HG02938 (cell line): ENCODE measurements at regions not wholly inside any gene's neighbourhood (a gene's known extent, or its start where the extent isn't known, plus 50 kb on each side); places are given as distances from the start of the nearest gene placed in this dataset.

Experiments used
- ATAC-seq: cut with Tn5 transposase; IDR thresholded peaks from one replicate; pipeline ENCODE4 v1.9.1; 2021; ENCODE audit warnings: mild to moderate bottlenecking, moderate library complexity; ENCODE audit not compliant: unreplicated experiment

DNA sequence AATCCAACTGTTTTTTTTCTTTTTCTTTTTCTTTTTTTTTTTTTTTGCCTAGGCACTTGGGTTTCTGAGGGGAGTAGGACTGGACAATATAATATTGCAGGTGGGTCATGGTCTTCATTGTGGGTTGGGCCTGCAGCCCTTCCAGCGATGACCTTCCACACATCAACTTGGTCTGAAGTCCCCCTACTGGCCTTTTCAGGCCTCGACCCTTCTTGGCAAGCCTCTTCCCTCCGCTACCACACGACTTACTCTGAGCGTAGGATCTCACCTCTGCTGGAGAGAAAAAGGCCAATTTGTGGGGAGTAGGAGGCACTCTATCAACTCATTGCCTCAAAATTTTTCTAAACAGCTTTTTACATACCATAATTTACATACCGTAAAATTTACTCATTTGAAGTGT lies 51.1 kb upstream of the GRIK3 start:
- ATAC-seq, result no peak

DNA sequence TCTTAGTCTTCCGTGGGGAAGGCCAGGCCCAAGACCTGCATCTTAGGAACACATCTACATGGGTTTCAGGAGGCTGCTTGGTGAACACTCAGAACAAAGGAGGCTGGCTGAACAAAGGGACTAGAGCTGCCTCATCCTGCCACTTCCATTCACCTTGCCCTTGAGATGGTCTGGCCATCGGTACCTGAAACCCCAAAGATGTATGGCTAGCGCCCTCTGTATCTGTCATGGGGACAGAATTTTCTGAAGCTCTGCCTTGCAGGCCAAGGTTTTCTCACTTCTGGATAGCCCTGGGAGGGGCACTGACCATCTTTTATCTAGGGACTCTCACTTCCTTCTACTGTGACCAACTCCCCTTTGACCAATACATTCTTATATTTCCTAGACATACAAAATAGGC lies 55.4 kb upstream of the GRIK3 start:
- no peak for ATAC-seq

DNA sequence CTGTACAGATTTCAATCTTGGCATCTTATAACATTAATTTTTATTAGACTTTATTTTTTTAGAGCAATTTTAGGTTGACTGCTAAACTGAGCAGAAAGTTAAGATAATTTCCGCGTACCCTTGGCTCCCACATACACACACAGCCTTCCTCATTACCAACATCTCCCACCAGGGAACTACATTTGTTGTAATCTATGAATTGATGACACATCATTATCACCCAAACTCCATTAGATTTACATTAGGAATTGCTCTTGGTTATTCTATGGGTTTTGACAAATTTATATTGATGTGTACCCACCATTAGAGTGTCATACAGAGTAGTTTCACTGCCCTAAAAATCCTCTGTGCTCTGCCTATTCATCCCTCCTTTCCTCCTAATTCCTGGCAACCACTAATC lies 56.4 kb upstream of the GRIK3 start:
- no peak for ATAC-seq

DNA sequence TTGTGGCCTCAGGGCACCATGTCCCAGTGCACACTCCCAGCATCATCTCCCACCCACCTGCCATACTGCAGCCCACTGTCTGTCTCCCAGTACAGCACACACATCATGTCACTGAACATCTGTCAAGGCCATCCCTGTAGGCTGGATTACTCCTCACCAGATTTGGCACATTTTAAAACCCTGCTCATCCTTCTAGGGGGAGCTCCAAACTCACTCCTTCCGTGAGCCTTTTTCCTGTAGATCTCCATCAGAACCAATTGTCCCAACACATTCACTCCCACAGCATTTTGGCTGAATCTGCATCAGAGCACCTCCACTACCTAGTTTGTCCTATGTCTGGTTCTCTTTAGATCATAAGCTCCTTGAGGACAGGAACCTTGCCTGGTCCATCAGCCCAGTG lies 58.6 kb upstream of the GRIK3 start:
- no peak for ATAC-seq

DNA sequence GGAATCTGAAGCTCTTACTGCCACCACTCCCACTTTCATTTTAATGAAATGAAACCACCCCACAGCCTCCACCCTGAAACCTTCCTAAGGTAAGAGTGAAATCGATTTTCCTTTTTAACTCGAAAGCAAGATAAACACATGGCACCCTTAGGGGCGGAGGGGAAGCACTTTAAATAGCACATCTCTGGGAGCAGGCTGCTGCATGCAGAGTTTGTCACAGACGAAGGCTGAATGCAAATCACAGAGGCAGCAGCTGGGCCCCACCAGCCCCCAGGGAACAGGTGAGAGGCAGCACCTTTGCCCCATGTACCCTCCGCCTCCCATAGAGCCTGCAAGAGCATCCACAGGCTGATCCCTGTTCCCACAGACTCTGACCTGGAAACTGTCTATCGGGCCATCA lies 60.0 kb upstream of the GRIK3 start:
- ATAC-seq, result no peak

DNA sequence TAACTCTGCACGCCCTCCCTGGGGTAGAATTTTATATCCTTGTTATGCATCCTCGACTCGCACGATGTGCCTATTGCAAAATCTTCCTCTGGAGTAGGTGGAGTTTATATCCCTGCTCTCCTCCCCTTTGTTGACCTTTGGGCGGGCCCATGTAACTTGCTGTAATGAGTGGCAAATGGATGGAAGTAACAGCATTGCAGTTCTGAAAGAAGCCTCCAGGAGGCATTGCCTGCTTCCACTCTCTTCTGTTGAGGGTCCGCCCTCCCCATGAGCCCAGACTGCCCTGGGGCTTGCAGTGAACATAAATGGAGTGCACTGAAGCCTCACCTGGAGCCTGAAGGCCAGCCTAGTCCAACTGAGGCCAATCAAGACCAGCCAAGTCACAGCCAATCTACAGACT lies 62.2 kb upstream of the GRIK3 start:
- ATAC-seq, result no peak

DNA sequence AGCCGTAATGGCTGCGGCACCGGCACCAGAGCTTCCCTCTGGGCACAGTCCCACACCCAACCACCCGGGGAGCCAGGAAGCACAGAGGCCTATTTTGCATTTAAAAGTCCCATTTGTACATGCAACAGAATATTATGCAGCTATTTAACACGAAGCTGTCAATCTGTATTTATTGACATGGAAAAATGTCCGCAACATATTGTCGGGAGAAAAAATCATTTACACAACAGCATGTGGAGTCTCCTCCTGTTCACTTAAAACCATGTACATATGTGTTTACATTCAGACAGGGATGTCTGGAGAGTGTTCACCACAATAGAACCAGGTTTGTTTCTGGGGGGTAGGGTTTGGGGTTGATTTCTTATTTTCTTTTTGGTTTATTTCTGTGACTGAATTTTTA lies 63.4 kb upstream of the GRIK3 start:
- ATAC-seq, result no peak

DNA sequence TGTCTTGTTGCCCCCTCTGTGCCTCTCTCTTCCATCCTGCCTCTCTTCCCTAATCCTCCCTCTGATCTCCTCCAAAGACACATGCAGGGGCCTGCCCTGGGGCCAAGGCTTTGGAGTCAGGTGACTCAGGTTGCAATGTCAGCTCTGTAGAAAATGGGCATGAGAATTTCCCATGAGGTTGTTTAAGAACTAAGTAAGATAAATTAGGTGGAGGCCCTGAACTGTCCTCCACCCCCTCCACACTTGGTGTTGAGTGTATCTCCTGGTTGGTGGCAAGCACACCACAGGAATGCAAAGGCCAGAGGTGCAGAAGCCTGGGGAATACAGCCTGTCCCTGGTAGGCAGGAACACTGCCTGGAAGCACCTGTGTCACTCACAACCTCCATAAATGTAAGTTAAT lies 63.9 kb upstream of the GRIK3 start:
- no peak for ATAC-seq

DNA sequence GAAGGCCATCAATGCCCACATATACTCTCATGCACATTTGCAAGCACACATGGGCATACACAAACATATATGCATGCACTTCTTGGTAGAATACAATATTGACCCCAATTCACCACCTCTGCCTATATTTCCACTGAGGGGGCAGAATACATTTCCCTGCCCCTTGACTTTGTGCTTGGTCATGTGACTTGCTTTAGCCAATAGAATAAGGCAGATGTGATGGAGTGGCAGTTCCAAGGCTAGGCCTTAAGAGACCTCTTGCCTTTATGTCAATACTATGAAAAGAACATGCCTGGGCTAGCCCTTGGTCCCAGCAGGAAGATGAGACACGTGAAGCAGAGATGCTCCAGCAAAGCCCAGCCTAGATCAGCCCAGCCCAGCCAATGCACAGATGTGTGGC lies 66.0 kb upstream of the GRIK3 start:
- no peak for ATAC-seq

DNA sequence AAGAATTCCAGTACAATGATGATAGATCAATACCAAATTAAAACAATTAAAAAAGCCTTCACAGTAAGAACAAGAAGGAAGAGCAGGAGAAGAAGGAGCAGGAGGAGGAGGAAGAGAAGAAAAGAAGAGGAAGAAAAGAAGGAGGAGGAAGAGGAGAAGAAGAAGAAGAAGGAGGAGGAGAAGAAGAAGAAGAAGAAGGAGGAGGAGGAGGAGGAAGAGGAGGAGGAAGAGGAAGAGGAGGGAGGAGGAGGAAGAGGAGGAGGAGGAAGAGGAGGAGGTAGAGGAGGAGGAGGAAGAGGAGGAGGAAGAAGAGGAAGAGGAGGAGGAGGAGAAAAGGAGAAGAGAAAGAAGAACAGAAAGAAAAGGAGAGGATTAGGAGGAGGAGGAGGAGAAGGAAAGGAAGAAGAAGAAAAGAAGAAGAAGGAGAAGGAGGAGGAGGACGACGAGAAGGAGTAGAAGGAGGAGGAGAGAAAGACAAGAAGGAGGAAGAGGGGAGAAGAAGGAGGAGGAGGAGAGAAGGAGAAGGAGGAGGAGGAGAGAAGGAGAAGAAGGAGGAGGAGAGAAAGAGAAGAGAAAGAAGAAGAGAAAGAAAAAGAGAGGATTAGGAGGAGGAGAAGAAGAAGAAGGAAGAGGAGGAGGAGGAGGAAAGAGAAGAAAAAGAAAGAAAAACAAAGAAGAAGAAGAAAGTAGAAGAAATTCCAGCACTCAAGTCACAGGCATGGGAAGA lies 68.5 kb upstream of the GRIK3 start:
- no peak for ATAC-seq

DNA sequence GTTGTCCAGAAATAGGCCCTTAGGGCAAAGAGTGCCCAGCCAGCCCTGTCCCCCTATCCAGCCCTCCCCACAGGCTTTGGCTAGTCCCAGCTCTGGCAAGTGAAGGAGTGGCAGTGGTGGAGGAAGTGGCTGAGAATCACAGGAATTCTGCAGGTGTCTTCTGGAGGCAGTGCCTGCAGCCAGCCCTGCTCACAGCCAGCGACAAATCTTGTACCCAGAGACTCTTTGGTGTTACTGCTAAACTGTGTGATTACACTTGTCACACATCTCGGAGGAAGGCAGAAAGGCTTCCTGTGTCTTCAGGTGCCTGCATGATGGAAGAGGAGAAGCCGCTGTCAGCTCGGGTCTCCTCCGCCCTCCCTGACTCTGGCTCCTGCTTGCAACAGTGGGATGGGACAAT lies 71.6 kb upstream of the GRIK3 start:
- ATAC-seq, result no peak

DNA sequence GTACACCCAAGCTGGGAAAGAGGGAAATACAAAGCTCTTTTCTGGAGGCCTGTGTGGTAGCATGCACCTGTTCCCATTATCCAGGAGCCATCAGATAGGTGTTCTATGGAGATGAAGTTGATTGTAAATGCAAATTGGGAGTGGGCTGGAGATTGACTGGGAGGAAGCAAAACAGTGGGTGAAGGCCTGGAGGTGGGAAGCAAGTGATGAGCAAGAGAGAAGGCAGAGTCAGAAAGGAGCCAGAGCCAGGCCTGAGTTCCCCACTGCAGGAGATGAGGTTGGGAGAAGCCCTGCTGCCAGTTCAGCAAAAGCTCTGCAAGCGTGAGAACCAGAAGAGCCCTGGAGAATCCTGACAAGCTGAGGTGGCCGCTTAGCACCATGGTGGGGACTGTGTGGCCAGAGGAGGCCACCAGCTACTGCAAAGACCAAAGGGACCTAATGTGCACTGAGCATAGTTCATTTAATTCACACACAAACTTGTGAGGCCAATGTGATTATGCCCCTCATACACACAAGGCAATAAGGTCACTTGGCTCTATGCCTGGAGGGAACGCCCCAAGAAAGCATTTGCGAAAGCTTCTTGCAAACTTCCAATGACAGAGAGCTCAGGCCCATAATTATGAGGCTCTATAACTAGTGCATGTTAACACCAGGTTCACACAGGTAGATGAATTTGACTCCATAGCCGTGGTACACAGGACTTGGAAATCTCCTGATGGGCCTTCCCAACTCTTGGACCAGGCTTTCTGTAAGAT lies 73.0 kb upstream of the GRIK3 start:
- no peak for ATAC-seq

DNA sequence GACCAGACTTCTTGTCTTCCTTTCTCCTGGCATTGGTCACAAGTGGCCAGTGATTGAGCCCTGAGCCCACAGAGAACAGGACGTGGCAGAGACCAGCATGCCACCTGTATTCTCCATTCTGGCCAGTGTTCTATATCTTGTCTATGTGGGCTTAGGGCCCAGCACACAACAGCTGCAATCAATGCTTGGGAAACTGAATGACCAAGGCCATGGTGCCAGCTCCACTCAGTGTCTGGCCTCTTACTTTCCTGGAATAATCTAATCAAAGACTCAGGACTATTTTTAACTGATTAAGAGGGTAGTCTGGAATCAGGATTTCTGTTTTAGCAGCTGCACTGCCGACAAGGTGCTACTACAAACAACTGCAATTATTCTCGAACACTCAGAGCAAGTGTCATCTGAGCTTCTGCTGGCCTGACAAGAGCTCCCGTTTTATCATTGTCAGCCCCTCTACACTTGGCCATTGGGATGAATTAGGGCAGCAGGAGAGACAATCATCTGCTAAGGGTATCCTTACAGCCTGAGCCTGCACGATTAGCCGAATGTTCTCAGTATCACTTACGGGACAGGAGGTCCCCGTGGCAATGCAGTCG lies 74.4 kb upstream of the GRIK3 start:
- ATAC-seq, result no peak

DNA sequence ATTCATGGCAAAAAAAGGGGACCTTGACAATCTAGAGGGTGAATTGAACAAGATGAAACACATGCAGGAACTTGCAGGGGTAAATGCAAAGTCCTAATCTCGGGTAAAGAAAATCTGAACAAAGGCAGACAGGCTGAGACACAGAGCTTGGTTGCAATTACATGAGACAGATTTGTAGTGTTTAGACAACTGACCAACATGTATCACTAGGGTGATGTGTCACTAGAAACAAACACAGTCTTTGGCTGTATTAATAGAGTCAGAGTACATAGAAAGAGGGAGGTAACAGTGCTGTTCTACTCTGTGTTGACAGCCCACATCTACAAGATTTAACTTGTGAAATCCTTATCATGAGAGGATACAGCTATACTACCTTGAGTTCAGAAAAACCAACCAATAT lies 78.1 kb upstream of the GRIK3 start:
- no peak for ATAC-seq

DNA sequence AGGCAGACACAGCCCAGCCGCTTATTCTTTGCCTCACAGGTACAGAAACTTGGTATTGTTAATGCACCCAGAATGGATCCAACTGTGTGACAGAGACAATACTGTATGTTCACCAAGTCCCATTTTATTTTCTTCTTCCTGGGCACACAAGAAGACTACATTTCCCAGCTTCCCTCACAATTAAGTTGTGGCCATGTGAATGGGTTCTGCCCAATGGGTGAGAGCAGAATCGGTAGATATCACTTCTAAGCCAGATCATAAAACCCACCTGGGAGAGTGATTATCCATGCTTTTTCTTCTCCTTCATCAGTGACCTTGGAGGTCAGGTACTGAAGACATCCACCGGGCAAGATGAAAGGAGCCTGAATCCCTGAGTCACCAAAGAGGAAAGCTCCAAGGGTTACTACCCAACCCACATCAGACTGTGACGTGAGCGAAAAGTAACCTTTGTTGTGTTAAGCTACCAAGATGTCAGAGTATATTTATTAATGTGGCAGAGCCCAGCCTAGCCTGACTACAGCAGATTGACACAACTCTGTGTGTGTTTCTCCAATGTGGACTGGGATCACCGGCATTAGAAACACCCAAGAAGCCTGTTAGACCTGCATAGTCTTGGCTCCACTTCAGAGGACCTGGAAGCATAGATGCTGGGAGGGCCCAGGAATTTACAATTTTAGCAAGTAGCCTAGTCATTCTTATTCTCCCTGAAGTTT lies 79.1 kb upstream of the GRIK3 start:
- no peak for ATAC-seq

DNA sequence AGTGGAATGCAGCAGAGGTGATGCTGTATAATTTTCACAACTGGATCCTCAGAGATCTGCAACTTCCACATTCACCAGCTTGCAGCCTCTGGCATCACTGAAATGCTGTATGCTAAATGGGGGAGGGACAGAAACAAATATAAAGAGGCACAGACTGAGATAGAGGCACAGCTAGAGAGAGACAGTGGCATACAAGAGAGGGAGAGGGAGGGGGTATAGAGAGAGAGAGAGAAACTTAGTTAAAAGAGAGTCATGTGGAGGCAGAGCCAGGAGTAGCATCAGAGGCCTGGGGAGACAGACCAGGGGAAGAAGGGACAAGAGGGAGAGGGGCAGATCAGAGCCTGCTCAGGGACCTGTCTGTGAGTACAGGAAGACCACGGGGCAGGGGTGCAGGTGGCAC lies 84.5 kb upstream of the GRIK3 start:
- no peak for ATAC-seq

DNA sequence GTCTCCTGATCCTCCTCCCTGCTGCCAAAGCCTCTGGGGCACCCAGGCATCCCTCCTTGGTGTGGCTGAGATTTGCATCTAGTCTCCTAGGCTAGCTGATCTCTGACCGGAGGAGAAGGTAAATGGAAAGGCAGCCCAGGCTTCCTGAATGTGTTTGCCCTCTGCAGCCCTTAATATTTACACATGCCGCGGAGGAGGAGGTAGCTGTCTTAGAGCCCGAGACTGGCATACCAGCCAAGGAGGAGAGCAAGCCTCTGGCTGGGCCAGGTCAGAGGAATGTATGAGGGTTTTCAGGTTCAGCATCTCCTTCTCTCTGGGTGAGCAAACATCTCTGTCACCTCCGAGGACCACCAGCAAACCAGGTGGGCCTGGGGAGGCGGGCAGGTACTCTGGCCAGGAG lies 86.0 kb upstream of the GRIK3 start:
- ATAC-seq, result no peak

DNA sequence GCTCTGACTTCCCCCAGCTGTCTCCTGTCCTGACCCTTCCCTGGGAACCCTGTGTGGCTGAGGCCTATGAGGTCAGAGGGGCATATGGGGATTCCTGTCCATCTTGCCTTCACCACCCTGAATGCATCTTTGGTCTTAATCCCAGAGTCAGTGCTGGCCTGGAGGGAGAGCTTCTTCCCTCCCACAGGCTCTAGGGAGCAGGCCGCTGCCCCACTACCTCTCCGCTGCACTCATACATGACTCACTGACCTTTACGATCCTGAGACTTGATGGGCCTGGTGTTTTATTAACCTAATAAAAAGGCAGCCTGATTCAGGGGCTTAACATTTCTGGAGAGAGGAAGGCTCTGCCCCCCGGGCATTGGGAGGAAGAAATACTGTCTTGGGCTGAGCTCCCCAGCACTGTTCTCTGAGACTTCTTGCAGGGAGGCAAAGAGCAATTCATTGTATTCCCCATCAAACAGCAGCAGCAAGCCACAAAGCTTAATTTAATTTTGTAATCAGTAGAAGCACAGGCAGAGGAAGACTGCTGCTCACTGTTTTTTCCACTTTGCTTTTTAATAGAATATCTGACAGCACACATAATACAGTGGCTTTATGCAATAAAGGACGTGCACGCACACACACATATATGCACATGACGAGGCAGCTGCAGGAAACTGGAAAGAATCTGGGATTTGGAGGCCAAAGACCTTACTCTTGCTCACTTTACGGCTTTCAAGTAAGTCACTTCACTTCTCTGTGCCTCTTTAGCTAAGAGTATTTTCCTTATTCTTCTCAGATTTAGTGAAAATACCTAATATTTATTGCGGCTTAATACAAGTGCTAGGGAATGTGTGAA lies 89.2 kb upstream of the GRIK3 start:
- no peak for ATAC-seq

DNA sequence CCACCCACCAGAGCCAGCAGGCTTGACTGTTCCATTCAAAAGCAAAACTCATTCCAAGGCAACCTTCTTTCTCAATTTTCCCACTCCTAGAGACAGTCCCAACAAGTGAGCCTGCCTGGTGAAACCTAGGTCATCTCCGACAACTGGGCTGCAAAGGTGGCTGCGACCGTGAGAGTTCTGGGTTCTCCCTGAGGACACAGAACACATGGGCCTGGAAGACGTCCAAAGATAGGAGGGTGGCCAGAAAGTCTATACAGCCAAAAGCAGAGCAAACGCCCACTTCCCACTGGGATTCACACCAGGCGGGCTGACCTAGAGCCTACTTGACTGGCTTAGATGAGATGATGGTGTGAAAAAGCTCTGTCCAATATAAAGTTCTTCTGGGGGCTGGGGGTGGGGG lies 90.2 kb upstream of the GRIK3 start:
- ATAC-seq, result no peak

DNA sequence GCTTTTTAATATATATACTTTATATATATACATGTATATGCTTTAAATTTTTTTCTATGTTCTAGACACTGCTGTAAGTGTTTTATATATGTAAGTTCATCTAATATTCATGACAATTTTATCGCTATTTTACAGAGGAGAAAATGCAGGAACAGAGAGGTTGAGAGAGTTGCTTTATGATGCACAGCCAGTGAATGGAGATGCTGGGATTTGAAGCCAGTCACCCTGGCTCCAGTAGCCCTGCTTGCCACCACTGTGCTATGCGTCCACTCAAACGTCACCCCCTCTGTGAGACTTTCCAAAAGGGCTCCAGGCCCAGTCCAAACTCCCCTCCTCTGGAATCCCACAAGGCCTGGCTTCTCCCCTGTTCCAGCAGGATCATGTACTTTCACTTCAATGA lies 91.0 kb upstream of the GRIK3 start:
- ATAC-seq, result no peak

DNA sequence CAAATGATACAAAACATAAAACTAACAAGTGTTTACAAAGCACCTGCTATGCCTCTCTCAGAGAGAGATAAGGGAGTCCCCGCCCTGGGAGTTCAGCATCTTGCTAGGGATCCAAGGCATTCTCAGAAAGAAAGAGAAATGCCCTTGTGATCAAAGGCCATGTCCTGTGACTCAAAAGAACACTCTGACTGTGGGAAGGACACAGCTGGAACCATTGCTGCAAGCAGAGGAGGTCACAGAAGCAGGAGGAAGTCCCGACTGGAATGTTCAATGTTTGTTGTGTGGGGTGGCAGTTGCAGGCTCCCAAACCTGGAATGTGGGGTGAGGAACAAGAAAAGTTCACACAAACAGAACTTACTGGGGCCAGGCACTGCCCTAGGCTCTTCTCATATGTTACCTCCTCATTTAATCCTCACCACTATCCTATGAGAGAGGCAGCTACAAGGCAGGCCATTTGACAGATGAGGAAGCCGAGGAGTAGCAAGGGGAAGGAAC lies 93.0 kb upstream of the GRIK3 start:
- ATAC-seq, result no peak
